IMR-90 (cell line): ENCODE measurements at regions not wholly inside any gene's neighbourhood (a gene's known extent, or its start where the extent isn't known, plus 50 kb on each side); places are given as distances from the start of the nearest gene placed in this dataset.

Experiments
- CEBPB ChIP-seq: IDR thresholded peaks from 2 replicates; pipeline ENCODE4 v1.6.1; 2012; ENCODE audit warnings: low read depth, low read length, improper control_type of control experiment
- CTCF ChIP-seq: conservative IDR thresholded peaks from 2 replicates; pipeline ENCODE4 v1.5.1; 2012; ENCODE audit warnings: mild to moderate bottlenecking, low read depth, low read length, improper control_type of control experiment
- ELK1 ChIP-seq: fragments of 150-350 bp; IDR thresholded peaks from 2 replicates; pipeline ENCODE4 v1.6.1; 2016; ENCODE audit warnings: low read depth, mild to moderate bottlenecking, low read length, moderate library complexity, borderline replicate concordance
- MAZ ChIP-seq: IDR thresholded peaks from 2 replicates; pipeline ENCODE4 v1.6.1; 2012; ENCODE audit warnings: low read depth, mild to moderate bottlenecking, low read length, improper control_type of control experiment, moderate library complexity, borderline replicate concordance
- POLR2A ChIP-seq: IDR thresholded peaks from 2 replicates; pipeline ENCODE4 v1.6.1; 2012; ENCODE audit warnings: mild to moderate bottlenecking, low read depth, low read length
- RCOR1 ChIP-seq: IDR thresholded peaks from 2 replicates; pipeline ENCODE4 v1.6.1; 2012; ENCODE audit warnings: mild to moderate bottlenecking, low read length, improper control_type of control experiment; ENCODE audit not compliant: insufficient replicate concordance

- TF ChIP-seq POLR2A (no peak), CTCF (no peak), RCOR1 (no peak), CEBPB (no peak), ELK1 (no peak), MAZ (no peak)
Observed at GRCh38 chr1:91123773-91124172, 101.9 kb upstream of the ZNF644 start.
